ENCODE measurements at regions not wholly inside any gene's neighbourhood (a gene's known extent, or its start where the extent isn't known, plus 50 kb on each side); places are given as distances from the start of the nearest gene placed in this dataset.

GRCh38 chr22:49697047-49697446 is 130.6 kb downstream of the BRD1 start:
- TF ChIP-seq CTCF (tag by site-specific recombination; IDR thresholded peaks at IDR 0.05) (no peak), SP7 (tag by site-specific recombination; IDR thresholded peaks at IDR 0.05) (no peak), REST (tag by site-specific recombination; IDR thresholded peaks at IDR 0.05) (no peak), ZNF274 (IDR thresholded peaks at IDR 0.05; ENCODE audit: low read length) (no peak), ZNF274 (tag by site-specific recombination; IDR thresholded peaks at IDR 0.05; ENCODE audit: borderline replicate concordance) (no peak), HOXC10 (CRISPR knock-in tag; IDR thresholded peaks at IDR 0.05) (no peak), PATZ1 (tag by site-specific recombination; IDR thresholded peaks at IDR 0.05) (no peak), PRDM10 (tag by site-specific recombination; IDR thresholded peaks at IDR 0.05) (no peak), SALL2 (tag by site-specific recombination; IDR thresholded peaks at IDR 0.05; ENCODE audit: borderline replicate concordance) (no peak)
